ENCODE measurements at regions not wholly inside any gene's neighbourhood (a gene's known extent, or its start where the extent isn't known, plus 50 kb on each side); places are given as distances from the start of the nearest gene placed in this dataset.

DNA sequence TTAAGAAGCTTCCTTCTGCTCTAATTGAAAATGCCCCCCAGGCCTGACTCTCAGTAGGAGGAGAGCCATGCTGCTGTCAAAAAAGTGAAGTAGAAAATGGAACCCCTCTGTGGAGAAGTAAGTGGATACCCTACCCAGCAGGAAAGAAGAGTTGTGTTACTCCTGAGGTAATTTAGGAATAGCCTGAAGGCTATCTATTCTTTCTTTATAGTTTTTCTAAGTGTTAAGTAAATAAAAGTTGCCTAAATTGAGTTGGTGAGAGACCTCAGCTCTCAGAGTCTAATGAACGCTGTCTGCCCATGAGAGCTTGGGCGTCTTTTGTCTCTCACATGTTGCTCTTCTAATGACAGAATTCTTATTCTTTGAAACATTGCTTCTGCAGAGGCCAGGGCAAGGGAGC lies 116.2 kb downstream of the NSUN3 start:
- TF ChIP-seq EZH2 (IDR thresholded peaks at IDR 0.05; ENCODE audit: borderline replicate concordance) (no peak), CTCF (IDR thresholded peaks at IDR 0.05; ENCODE audit: poor library complexity) (no peak), EZH2phosphoT487 (IDR thresholded peaks at IDR 0.05; ENCODE audit: low read depth, severe bottlenecking, unreplicated experiment) (no peak)
- peaks cover 2% of the 10 kb centered on the region for H3K4me1 ChIP-seq (ENCODE audit: insufficient read depth)
- no peak for DNase-seq (ENCODE audit: low spot score)
- H3K4me3 ChIP-seq: no peak overlapping the region
- no peak overlapping the region for H3K4me2 ChIP-seq
- H3K9me2 ChIP-seq (replicated peaks; ENCODE audit: insufficient read depth): no peaks in the 10 kb centered on the region
- H3K27ac ChIP-seq: no peak overlapping the region
- H2AFZ ChIP-seq: no peak overlapping the region
- no peaks in the 10 kb centered on the region for H3K27me3 ChIP-seq
- H3K9me3 ChIP-seq (ENCODE audit: low read depth): no peaks in the 10 kb centered on the region
- H3K36me3 ChIP-seq (replicated peaks; ENCODE audit: insufficient read depth, low read depth): no peaks in the 10 kb centered on the region
- 66% methylated on average over 2 of the region's 2 CpGs for WGBS (ENCODE audit: low lambda C conversion rate, missing lambda C conversion rate)
- H4K20me1 ChIP-seq (ENCODE audit: insufficient read depth, poor library complexity, severe bottlenecking): no peaks in the 10 kb centered on the region
- no peaks in the 10 kb centered on the region for H3K79me2 ChIP-seq

DNA sequence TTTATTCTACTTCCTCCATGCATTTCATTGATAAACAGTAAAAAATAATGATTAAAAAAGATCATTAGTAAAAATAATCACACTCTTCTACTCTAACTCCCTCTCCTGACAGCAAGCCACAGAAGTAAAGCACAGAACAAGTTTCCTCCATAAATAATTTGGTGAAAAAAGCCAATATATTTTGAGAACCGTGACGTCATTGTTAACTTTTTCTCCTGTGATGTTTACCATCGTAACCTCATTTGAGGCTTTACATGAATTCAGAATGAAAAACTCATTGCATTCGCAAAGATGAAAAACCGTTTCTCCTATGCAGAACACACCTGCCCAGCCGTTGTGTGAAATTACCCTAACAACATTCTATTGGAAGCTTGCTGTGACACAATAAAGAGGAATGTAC lies 120.7 kb downstream of the NSUN3 start:
- Histone ChIP-seq H3K27me3 (no peaks in the 10 kb centered on the region), H3K4me1 (ENCODE audit: insufficient read depth) (no peaks in the 10 kb centered on the region), H3K79me2 (no peaks in the 10 kb centered on the region), H2AFZ (no peak overlapping the region), H3K36me3 (replicated peaks; ENCODE audit: insufficient read depth, low read depth) (no peaks in the 10 kb centered on the region), H3K9me3 (ENCODE audit: low read depth) (no peaks in the 10 kb centered on the region), H3K4me2 (no peak overlapping the region), H3K27ac (no peak overlapping the region), H3K9me2 (replicated peaks; ENCODE audit: insufficient read depth) (no peaks in the 10 kb centered on the region), H3K4me3 (no peak overlapping the region), H4K20me1 (ENCODE audit: insufficient read depth, poor library complexity, severe bottlenecking) (no peaks in the 10 kb centered on the region)
- TF ChIP-seq EZH2 (IDR thresholded peaks at IDR 0.05; ENCODE audit: borderline replicate concordance) (no peak), CTCF (IDR thresholded peaks at IDR 0.05; ENCODE audit: poor library complexity) (no peak), EZH2phosphoT487 (IDR thresholded peaks at IDR 0.05; ENCODE audit: low read depth, severe bottlenecking, unreplicated experiment) (no peak)
- no peak for DNase-seq (ENCODE audit: low spot score)
- 90% methylated on average over 6 of the region's 6 CpGs for WGBS (ENCODE audit: low lambda C conversion rate, missing lambda C conversion rate)

GRCh38 chr3:94184781-94185180 lies 121.9 kb downstream of the NSUN3 start:
- no peak overlapping the region for H3K4me2 ChIP-seq
- no peak for DNase-seq (ENCODE audit: low spot score)

More at GRCh38 chr3:94184781-94185180, 121.9 kb downstream of the NSUN3 start:
- Histone ChIP-seq H2AFZ (no peak overlapping the region), H4K20me1 (ENCODE audit: insufficient read depth, poor library complexity, severe bottlenecking) (no peaks in the 10 kb centered on the region), H3K4me3 (no peak overlapping the region), H3K27me3 (no peaks in the 10 kb centered on the region), H3K9me2 (replicated peaks; ENCODE audit: insufficient read depth) (no peaks in the 10 kb centered on the region), H3K79me2 (no peaks in the 10 kb centered on the region), H3K4me1 (ENCODE audit: insufficient read depth) (no peaks in the 10 kb centered on the region), H3K9me3 (ENCODE audit: low read depth) (no peaks in the 10 kb centered on the region), H3K36me3 (replicated peaks; ENCODE audit: insufficient read depth, low read depth) (no peaks in the 10 kb centered on the region), H3K27ac (no peak overlapping the region)
- WGBS (ENCODE audit: low lambda C conversion rate, missing lambda C conversion rate): 55% methylated on average over 1 of the region's 1 CpG
- no peak for TF ChIP-seq EZH2phosphoT487 (IDR thresholded peaks at IDR 0.05; ENCODE audit: low read depth, severe bottlenecking, unreplicated experiment)
- TF ChIP-seq CTCF (IDR thresholded peaks at IDR 0.05; ENCODE audit: poor library complexity): no peak
- TF ChIP-seq EZH2 (IDR thresholded peaks at IDR 0.05; ENCODE audit: borderline replicate concordance): no peak
